GM21423 (cell line): ENCODE measurements at regions not wholly inside any gene's neighbourhood (a gene's known extent, or its start where the extent isn't known, plus 50 kb on each side); places are given as distances from the start of the nearest gene placed in this dataset.
A peak's percentile ranks its signal among the peaks of the same experiment; 100 is the strongest.
"Not testable (repeated sequence)": the region's sequence is repeated elsewhere in the genome, so short reads cannot be mapped to it uniquely, and the experiment has no call there.

Experiments
- ATAC-seq: cut with Tn5 transposase; IDR thresholded peaks from one replicate; pipeline ENCODE4 v1.9.1; 2021; ENCODE audit warnings: mild to moderate bottlenecking, moderate library complexity; ENCODE audit not compliant: unreplicated experiment

DNA sequence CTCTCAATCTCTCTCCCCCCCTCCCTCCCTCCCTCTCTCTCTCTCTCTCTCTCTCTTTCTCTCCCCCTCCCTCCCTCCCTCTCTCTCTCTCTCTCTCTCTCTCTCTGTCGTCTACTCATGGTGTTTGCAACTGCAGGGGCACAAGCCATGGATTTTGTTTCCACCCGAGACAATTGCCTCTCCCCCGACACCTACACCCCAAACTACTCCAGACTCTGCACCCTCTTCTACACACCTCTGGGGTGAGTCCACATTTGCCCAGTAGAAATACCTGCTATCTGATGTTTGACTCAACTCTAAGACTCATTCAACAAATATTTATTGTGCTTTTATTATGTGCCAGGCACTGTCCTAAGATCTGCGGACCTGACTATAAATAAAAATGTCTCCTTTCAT lies 93.7 kb downstream of the TMEM17 start:
- ATAC-seq = no peak

DNA sequence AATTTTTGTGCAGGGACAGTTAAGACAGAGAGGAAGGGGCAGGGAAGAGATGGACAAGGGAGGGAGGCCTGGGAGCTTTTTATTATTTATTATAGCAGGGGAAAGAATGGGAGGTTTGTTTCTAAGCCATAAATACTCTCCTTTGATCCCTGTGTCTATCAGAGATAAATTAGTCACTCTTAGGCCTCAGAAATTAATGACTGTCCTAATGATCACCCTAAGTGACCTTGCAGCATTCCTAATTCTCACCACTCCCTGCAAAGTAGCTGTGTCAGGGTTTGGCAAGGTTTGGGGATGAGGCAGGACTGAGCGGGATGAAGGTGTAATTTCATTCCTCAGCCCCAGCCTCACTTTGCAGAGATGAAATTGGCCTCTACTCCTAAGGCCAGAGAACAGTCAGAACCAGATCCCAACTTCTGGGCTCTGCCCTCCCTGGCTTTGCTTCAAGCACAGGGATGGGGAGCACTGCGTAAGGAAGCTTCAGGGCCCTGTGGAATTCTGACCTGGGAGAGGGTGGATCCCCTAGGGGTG lies 95.0 kb downstream of the TMEM17 start:
- no peak for ATAC-seq

DNA sequence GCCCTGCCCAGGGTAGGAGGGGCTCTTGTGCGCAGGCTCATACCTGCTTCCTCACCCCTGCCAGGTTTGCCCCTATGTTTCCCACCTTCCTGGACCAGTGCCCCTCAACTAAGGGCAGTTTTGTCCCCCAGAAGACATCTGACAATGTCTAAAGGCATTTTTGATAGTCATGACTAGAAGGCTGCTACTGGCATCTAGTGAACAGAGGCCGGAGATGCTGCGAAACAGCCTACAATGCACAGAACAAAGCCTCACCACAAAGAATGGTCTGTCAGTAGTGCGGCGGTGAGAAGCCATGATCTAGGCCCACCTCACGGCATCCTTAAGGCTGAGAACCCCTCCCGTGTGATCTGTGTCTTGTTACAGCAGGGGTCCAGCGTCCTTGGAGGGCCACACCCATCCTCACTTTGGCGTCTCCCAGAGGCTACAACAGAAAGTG lies 96.0 kb downstream of the TMEM17 start:
- no peak for ATAC-seq

DNA sequence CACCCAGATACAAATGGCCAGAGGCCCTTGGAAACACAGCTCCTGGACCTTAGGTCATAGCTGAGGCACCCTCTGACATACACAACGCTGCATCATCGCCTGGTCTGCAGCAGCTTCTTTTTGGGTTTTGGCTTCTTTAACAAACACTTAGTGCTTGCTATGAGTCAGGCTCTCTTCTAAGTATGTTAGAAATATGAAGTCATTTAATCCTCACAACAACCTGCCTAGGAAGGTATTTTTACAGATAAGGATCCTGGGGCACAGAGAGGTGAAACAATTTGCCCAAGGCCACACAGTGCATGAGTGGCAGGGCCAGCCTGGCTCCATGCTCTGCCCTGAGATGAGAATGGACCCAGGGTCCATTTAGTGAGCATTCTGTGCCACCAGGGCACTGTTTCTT lies 96.6 kb downstream of the TMEM17 start:
- ATAC-seq = no peak

DNA sequence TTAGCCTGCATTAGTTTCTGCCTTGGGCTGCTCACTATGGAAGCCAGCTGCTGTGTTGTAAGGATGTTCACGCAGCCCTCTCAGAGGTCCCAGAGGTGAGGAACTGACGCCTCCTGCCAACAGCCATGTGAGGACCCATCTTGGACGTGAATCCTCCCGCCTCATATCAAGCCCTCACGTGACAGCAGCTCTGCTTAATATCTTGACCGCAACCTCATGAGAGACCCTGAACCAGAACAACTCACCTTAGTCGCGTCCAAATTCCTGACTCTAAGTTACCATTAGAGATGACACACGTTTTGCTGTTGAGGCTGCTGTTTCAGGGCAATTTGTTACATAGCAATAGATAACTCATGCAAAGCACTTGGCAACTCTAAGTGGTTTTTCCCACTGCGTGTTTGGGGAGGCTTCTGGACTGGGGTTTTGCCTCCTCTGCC lies 97.7 kb downstream of the TMEM17 start:
- no peak for ATAC-seq

DNA sequence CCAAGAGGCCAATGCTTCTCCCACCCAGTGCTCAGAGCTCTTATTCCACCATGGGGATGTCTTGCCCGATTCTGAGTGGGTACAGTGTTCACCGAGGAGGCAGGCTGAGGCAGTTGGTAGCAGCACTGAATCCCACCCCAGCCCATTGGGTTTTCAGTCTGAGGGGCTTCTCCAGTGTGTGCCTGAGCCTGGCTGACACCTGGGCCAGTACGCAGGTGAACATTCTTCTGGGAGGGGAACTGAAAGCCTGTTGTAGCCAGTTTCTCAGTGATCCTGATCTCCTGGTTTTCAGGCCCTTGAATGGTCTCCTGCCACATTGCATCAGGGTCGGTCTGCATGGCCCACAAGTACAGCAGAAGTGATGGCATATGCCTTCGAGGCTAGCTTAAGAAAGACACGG lies 98.2 kb downstream of the TMEM17 start:
- no peak for ATAC-seq

DNA sequence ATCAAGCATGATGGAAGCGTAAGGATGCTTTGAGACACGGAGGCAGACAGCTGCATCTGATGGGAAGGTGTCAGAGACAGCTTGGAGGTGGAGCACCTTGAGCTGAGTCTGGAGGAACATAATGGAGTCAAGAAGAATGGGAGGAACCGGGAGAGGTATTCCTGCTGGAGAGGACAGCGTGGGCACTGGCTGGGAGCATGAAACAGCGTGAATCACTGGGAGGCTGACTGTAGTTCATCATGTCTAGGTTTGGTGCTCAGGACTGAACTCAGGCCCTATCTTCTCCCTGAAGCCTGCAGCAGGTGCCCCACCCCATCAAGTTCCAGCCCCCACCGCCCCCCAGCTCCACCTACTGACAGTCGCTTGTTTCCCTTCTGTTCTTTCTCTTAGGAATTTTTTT lies 98.6 kb downstream of the TMEM17 start:
- ATAC-seq = no peak

DNA sequence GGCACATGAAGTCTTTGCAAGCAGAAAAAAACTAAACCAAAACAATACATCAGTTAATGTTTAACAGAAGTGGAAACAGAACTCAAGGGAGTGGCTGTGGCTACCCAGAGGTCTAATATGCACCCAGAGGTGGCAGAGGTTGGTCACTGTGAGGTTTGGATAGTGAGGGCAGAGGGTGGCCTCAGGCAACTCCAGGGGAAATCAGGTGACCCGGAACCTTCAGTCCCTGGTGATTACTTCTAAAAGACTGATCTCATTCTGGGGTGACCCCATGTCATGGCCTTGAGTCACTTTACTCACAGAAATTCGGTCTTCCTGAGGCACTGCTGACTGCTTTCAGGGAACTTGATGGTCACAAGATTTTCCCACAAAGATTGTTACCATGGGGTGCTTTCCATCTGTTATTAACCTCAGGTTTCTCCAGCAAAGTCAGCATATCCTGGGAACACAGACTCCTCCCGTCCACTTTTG lies 99.4 kb downstream of the TMEM17 start:
- peak; percentile 74 for ATAC-seq

DNA sequence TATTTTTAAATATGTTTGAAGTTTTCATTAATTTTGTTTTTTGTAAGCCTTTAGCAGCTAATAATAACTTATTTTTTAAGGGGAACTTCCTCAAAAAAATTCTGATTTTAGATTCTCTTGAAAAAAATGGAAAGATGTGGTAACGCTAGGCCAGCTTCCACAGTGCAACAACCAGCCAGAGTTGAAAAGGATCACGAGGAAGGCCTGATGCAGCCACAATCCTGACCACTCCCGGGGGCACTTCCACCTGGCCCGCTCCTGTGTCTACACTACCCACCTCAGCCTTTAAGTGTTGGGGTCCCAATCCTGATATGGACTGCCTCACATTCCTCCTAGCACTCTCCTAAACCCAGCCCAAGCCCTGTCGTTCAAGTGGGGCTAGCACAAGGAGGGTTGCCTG lies 101.1 kb downstream of the TMEM17 start:
- ATAC-seq = no peak

DNA sequence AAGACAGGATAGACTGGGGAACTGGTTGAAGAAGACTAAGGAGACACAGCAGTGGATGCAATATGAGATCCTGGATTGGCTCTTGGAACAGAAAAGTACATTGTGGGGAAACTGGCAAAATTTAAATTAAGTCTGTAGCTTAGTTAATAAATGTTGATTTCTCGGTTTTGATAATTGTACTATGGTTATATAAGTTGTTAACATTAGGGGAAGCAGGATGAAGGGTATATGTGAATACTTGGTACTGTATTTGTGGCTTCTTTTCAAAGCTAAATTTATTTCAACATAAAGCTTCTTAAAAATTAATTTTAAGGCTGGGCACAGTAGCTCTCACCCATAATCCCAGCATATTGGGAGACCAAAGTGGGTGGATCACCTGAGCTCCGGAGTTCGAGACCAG lies 103.8 kb downstream of the TMEM17 start:
- ATAC-seq = no peak

DNA sequence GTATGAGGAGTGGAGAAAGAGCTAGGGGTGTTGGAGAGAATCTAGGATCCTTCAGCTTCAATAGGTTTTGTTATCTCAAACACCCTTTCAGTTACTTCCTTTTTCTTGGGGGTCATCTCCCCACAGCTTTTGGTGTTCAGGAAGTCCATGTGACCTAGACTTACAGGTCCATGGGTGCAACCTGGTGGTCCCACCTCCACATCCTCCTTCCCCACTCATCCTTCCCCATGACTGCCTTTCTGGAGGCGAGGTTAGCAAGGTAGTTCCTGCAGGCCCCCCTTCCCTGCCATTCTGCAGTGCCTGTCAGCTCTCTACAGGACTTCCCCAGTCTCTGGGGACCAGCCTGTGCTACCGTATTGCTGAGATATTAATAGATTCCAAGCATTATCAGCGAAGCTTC lies 107.6 kb downstream of the TMEM17 start:
- no peak for ATAC-seq

DNA sequence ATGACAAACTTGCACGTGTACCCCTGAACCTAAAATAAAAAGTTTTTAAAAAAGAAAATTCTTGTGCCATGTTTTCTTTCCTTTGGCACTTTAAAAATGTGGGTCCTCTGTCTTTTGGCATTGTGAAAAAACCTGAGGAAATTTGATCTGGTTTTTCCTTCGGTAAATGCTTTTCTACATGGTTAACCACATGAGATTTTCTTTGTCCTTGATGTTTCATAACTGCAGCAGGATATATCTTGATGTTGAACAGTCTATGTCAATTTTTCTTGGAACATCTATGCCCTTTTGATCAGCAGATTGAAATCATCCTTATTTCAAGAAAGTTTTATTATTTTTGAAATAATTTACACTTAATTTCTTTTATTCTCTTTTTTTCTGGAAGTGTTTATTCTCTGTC lies 109.1 kb downstream of the TMEM17 start:
- ATAC-seq = no peak

DNA sequence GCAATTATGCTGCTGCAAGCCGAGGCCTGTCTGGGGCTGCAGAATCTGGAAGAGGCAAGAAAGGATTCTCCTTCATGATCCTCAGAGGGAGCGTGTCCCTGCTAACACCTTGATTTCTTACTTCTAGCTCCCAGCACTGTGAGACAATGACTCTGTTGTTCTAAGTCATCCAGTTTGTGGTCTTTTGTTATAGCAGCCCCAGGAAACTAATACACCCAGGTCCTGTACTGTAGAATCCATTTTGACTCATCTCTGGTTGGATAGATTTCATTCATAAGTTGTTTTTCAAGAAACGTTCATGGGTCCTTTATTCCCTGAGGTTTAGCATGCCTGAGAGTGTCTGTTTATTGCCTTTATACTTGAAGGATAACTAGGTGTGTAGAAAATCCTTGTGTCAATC lies 112.7 kb downstream of the TMEM17 start:
- ATAC-seq = no peak

DNA sequence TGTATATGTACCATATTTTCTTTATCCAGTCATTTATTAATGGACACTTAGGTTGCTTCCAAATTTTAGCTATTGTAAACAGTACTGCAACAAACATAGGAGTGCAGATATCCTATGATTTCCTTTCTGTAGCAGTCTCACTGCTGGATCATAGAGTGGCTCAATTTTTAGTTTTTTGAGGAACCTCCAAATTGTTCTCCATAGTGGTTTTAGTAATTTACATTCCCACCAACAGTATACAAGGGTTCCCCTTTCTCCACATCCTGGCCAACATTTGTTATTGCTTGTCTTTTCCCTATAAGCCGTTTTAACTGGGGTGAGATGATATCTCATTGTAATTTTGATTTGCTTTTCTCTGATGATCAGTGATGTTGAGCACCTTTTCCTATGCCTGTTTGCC lies 114.3 kb downstream of the TMEM17 start:
- ATAC-seq = no peak

DNA sequence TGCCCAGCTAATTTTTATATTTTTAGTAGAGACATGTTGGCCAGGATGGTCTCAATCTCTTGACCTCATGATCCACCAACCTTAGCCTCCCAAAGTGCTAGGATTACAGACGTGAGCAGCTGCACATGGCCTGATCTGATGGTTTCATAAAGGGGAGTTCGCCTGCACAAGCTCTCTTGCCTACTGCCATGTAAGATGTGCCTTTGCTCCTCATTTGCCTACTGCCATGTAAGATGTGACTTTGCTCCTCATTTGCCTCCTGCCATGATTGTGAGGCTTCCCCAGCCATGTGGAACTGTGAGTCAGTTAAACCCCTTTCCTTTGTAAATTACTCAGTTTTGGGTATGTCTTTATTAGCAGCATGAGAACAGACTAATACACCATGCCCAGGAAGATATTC lies 119.6 kb downstream of the TMEM17 start:
- ATAC-seq = not testable (repeated sequence)

DNA sequence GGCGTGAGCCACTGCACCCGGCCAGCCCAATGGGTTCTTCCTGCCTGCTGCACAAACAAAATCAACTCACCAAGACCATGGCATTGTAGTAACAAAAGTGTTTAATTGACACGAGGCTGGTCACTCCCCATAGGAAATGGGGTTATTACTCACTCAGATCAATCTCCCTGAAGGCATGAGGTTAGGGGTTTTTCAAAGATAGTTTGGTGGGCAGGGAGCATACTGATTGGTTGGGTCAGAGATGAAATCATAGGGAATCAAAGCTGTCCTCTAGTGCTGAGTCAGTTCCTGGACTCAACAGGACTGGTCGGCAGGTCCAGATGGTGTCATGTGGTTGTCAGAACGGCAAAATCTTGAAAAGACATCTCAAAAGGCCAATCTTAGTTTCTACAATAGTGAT lies 122.1 kb downstream of the TMEM17 start:
- ATAC-seq = no peak

DNA sequence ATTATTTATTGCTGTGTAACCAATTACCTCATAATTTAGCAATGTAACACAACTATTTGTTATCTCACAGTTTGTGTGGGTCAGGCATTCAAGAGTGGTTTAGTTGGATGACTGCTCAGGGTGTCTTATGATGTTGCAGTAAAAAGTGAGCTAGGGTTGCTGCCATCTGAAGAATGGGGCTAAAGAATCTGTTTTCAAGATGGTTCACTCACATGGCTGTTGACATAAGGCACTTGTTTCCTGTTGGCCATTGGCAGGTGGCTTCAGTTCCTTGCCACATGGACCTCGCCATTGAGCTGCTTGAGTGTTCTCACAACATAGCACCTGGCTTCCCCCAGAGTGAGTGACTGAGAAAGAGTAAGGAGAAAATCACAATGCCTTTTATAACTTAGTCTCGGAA lies 123.2 kb downstream of the TMEM17 start:
- no peak for ATAC-seq

DNA sequence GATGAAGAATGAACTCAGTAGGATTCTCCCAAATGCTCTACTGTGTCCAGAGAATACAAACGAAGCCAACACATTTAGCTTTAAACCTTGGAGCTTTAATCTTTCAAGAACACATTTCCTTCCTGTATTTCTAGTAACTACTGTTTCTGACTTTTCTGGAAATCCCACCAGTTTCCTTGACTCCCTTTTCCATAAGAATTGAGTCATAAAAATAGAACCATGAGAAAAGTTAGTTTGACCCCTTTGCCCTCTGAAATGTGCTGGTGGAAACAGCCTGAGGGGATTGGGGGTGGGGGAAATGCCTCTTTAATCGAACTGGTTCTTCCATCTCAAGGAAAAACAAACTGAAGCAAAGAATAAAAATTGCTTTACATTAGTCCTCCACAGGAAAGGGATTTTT lies 123.9 kb downstream of the TMEM17 start:
- ATAC-seq = no peak

DNA sequence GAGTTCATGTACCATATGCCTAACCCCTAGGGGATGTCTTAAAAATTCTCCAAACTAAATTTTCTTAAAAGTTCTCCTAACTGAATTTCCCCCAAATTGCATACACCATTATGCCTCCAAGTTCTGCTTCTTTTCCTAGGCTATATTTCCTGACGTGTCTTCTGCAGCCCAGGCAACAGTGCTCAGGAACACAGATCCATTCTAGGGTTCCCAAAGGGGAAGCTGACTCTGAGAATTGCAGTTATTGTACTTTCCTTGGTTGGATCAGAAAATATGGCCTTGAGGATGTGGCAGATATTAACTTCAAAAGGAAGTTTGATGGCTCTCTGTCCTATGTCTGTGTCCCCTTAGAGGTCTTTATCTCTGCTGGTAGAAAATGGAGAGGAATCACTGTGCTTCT lies 124.3 kb downstream of the TMEM17 start:
- no peak for ATAC-seq

DNA sequence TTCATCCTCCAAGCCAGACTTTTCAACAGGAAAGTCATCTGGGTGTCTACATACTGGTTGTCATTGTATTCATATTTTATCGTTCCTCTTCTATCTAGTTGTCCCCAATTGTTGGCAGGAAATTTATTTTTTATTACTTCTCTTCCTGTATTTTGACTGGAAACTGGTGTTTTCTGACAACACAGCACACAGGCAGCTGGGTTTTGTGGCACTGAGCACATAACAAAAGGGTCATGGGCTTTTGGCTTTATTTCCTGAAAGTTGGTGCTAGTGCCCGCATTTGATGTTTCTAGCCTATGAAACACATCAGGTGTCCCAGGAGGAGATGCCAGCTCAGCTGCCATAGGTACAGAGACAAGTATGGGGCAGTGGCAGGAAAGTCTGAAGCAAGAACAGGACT lies 126.4 kb downstream of the TMEM17 start:
- ATAC-seq = no peak

DNA sequence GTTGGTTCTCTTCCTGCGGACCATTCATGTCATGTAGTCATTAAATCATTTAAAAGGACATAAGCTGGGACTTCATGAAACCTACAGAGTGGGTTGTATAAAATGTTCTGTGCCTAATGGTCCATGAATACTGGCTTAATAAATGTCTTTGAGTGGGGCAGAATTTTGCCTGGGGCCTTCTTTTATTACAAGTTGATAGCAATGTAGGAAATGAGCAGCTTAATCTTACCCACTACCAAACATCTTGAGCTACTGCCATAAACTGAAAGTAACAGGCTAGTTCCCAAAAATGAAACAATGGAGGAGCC lies 130.9 kb downstream of the TMEM17 start:
- no peak for ATAC-seq

DNA sequence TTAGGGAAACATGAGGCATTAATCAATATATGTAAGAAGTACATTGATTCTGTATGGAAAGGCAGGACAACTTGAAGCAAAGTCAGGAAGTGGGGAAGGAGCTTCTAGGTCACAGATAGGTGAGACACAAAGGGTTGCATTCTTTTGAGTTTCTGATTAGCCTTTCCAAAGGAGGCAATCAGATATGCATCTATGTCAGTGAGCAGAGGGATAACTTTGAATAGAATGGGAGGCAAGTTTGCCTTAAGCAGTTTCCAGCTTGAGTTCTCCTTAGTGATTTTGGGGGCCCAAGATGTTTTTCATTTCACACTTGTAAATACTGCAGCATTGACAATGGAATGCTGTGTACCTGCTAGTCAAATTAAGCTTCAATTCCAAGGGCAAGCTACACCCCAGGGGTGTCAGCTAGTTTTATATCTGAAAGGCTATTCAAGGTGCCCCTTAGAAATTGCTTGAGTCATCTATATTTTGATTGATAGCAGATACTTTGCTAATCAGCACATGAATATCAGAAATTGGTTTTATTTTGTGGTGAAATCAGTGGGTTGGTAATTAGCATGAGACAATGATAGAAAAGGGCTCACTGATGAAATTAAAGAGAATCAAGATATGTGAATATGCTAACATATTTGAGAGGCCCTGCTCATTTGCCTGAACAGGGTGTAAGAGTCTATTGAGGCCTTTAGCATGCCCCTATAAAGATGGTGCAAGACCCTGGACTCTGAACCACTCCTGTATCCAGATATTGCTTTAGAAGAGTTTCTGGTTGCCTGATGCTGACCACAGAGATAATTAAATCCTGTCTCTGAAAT lies 131.5 kb downstream of the TMEM17 start:
- ATAC-seq = no peak

DNA sequence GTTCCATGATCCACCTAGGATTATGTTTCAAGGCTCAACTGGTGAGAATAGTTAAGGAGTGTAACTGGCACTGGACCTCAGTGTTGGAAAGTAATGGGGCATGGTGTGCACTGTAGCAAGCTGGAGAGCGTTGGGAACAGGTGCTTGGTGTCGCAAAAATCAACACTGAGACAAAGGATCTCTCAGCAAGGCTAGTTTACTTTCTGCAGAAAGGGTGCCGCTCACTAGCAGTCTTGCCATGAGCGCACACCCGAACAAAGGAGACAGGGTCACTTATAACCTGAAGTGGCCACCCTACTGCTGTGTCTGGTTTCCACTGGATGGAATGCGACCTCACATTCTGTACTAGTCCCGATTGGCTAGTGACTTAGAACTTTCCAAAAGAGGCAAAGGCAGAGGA lies 133.2 kb downstream of the TMEM17 start:
- no peak for ATAC-seq
